Lower lobe of right lung (tissue), 2 donors: ENCODE measurements at regions not wholly inside any gene's neighbourhood (a gene's known extent, or its start where the extent isn't known, plus 50 kb on each side); places are given as distances from the start of the nearest gene placed in this dataset.

Experiments used
- ATAC-seq, 2 donors: fragments of 200-7000 bp; cut with Tn5 transposase; one replicate each; pipeline ENCODE4 v1.9.1; 2020 to 2022; ENCODE audit warnings: mild to moderate bottlenecking in 2 of 2, moderate library complexity in 2 of 2
- DNase-seq: peaks from one replicate; pipeline ENCODE4 v3.0.0-alpha.2; 2020
- H3K27ac ChIP-seq: fragments of 200-600 bp; one replicate; pipeline ENCODE4 v1.8.0; 2022
- H3K27me3 ChIP-seq: fragments of 200-600 bp; one replicate; pipeline ENCODE4 v1.8.0; 2022; ENCODE audit warnings: low read depth
- H3K36me3 ChIP-seq: fragments of 200-600 bp; one replicate; pipeline ENCODE4 v1.8.0; 2022; ENCODE audit warnings: mild to moderate bottlenecking
- H3K4me1 ChIP-seq: fragments of 200-600 bp; one replicate; pipeline ENCODE4 v1.8.0; 2022
- H3K4me3 ChIP-seq: fragments of 200-600 bp; one replicate; pipeline ENCODE4 v1.8.0; 2022; ENCODE audit warnings: mild to moderate bottlenecking
- H3K9me3 ChIP-seq: fragments of 200-600 bp; one replicate; pipeline ENCODE4 v1.8.0; 2022
- CTCF ChIP-seq: fragments of 200-600 bp; IDR thresholded peaks from one replicate; pipeline ENCODE4 v1.8.0; 2022; ENCODE audit warnings: antibody characterized with exemption, mild to moderate bottlenecking
- intact Hi-C: fragments of 100-400 bp; cut with DNase I; formaldehyde crosslinking; loops from one replicate; pipeline ENCODE4 v1.11.0; 2022
- donor health status: DM: no; HTN: yes; CAD: no; lungs with severe emphysema.

- DNase-seq: no peak
- TF ChIP-seq CTCF: no peak
- Histone ChIP-seq H3K4me3 (no peak overlapping the region), H3K27ac (no peak overlapping the region), H3K9me3 (no peaks in the 10 kb centered on the region), H3K36me3 (no peaks in the 10 kb centered on the region), H3K4me1 (no peaks in the 10 kb centered on the region), H3K27me3 (no peaks in the 10 kb centered on the region)
- no peak for ATAC-seq
- intact Hi-C loops: no loop called here
Observed at GRCh38 chr17:22506861-22507260, 814.5 kb downstream of the KCNJ18 start.

- Histone ChIP-seq H3K27me3 (no peaks in the 10 kb centered on the region), H3K27ac (no peak overlapping the region), H3K4me3 (no peak overlapping the region), H3K4me1 (no peaks in the 10 kb centered on the region), H3K36me3 (no peaks in the 10 kb centered on the region), H3K9me3 (no peaks in the 10 kb centered on the region)
- TF ChIP-seq CTCF: no peak
- DNase-seq (no peak), ATAC-seq (no peak)
- intact Hi-C loops: no loop called here
Observed at GRCh38 chr17:22507823-22508222, 815.5 kb downstream of the KCNJ18 start.

- Histone ChIP-seq H3K36me3 (no peaks in the 10 kb centered on the region), H3K4me3 (no peak overlapping the region), H3K27ac (no peak overlapping the region), H3K4me1 (no peaks in the 10 kb centered on the region), H3K9me3 (no peaks in the 10 kb centered on the region), H3K27me3 (no peaks in the 10 kb centered on the region)
- no peak for DNase-seq
- no peak for ATAC-seq
- no peak for TF ChIP-seq CTCF
- intact Hi-C loops: no loop called here
Observed at GRCh38 chr17:22510504-22510903, 818.2 kb downstream of the KCNJ18 start.

GRCh38 chr17:22511431-22511830, 819.1 kb downstream of the KCNJ18 start:
- no peak for DNase-seq
- Histone ChIP-seq H3K27ac (no peak overlapping the region), H3K4me3 (no peak overlapping the region), H3K27me3 (no peaks in the 10 kb centered on the region), H3K9me3 (no peaks in the 10 kb centered on the region), H3K36me3 (no peaks in the 10 kb centered on the region), H3K4me1 (no peaks in the 10 kb centered on the region)
- intact Hi-C loops: no loop called here
- ATAC-seq: no peak
- no peak for TF ChIP-seq CTCF

GRCh38 chr17:22512057-22512456, 819.7 kb downstream of the KCNJ18 start:
- Histone ChIP-seq H3K9me3 (no peaks in the 10 kb centered on the region), H3K4me1 (no peaks in the 10 kb centered on the region), H3K4me3 (no peak overlapping the region), H3K36me3 (no peaks in the 10 kb centered on the region), H3K27ac (no peak overlapping the region), H3K27me3 (no peaks in the 10 kb centered on the region)
- DNase-seq (no peak), ATAC-seq (no peak)
- TF ChIP-seq CTCF: no peak
- intact Hi-C loops: no loop called here

GRCh38 chr17:22512506-22512905, 820.2 kb downstream of the KCNJ18 start:
- no peaks in the 10 kb centered on the region for H3K4me1 ChIP-seq
- TF ChIP-seq CTCF: no peak
- H3K27me3 ChIP-seq: no peaks in the 10 kb centered on the region
- no peak overlapping the region for H3K4me3 ChIP-seq
- H3K9me3 ChIP-seq: no peaks in the 10 kb centered on the region
- H3K27ac ChIP-seq: no peak overlapping the region
- ATAC-seq (no peak), DNase-seq (no peak)
- intact Hi-C loops: no loop called here
- no peaks in the 10 kb centered on the region for H3K36me3 ChIP-seq
